T-helper 2 cell treated with Interferon-gamma antibody and Interleukin-4, amounts not matched to agents 100 ng/mL and 5 ng/mL, for 36 hours (primary cell): ENCODE measurements at regions not wholly inside any gene's neighbourhood (a gene's known extent, or its start where the extent isn't known, plus 50 kb on each side); places are given as distances from the start of the nearest gene placed in this dataset.

Experiments
- intact Hi-C: fragments of 100-400 bp; cut with micrococcal nuclease; formaldehyde crosslinking; loops from one replicate; pipeline ENCODE4 v1.15.1; 2023

- intact Hi-C loops = no loop called here
Observed at GRCh38 chr18:76130845-76131244, 364.2 kb downstream of the ZNF516 start.

DNA sequence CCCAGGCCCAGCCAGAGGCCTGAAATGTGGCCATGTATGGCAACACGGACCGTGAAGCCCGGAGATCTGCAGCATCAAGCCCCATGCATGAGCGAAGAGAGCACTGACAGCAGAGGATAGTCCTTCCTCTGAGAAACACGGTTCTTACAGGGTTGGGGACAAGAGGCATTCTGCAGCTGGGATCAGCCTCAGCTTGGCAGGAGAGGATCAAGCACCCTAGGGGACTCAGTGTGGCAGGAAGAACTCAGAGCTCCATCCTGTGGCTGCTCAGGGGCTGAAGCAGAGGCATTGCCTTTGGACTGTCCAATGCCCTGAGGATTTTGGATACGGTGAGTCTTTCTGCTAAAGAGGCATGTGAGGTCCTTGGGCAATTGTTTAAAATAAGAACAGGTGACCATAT is 368.7 kb downstream of the ZNF516 start:
- intact Hi-C loops = no loop called here

DNA sequence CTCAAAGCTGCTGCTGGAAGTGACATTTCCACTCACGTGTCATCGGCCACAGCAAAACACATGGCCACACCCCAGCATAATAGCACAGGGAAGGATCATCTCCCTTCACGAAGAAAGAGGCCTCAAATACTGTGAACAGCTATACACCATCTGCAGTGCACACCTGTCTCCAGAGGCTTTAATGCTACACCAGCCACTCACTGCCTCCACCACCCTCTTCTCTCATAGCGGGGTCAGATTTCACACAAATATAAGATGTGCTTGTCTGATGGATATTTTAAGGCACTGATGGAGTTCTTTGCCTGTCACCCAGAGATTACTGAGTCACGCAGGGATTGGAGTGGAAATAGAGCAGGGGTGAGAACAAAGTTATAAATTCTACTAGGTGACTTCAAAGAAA is 374.0 kb downstream of the ZNF516 start:
- intact Hi-C loops = no loop called here

DNA sequence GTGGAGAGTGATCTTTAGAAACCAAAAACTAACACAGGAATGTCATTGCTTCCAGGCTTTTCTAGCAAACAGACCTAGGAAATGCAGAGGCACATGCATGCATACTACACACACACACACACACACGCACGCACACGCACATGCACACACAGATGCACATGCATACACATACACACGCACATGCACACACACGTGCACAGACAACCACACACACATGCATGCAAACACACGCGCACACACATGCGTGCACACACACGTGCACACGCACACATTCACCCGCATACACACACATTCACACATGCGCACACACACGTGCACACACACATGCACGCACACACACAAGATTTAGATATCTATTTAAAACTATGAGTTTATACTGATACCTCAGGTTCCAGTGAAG is 379.5 kb downstream of the ZNF516 start:
- intact Hi-C loops = no loop called here

DNA sequence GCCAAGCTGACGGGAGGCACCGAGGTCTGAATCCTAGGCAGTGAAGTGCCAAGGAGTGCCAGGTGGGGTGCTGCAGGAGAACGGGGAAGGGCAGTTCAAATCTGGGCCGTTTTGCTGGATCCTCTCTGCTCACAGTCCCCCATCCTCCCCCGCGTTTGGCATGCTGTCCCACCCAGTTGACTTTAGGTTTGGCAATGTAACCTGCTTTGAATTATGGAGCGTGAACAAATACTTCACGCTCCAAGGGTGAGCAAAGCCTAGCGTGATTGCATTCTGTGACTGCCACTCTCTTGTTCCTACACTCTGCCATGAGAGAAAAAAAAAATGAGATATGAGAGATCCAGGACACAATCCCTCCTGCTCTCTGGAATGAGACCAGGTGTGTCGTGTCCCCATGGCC is 381.9 kb downstream of the ZNF516 start:
- intact Hi-C loops = no loop called here

- intact Hi-C loops = no loop called here
Observed at GRCh38 chr18:76102626-76103025, 392.4 kb downstream of the ZNF516 start.

DNA sequence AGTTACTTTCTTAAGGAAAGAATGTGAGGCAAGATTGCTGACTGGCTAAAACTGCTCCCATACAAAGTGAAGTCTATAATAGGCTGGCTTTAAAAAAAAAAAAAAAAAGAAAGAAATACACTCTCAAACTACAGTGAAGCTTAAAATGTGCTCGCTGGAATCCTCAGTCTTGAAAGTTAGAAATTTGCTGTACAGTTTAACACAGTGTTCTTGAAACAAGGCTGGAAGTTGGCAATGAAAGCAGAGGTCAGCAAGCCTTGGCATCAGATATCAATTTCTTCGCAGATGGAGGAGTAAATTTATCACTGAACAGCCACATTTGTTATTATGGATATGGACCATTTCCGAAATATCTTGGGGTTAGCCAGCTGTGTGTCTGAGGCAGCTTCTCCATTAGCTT is 392.9 kb downstream of the ZNF516 start:
- intact Hi-C loops = no loop called here

- intact Hi-C loops = no loop called here
Observed at GRCh38 chr18:76099931-76100457, 395.0 kb downstream of the ZNF516 start.

DNA sequence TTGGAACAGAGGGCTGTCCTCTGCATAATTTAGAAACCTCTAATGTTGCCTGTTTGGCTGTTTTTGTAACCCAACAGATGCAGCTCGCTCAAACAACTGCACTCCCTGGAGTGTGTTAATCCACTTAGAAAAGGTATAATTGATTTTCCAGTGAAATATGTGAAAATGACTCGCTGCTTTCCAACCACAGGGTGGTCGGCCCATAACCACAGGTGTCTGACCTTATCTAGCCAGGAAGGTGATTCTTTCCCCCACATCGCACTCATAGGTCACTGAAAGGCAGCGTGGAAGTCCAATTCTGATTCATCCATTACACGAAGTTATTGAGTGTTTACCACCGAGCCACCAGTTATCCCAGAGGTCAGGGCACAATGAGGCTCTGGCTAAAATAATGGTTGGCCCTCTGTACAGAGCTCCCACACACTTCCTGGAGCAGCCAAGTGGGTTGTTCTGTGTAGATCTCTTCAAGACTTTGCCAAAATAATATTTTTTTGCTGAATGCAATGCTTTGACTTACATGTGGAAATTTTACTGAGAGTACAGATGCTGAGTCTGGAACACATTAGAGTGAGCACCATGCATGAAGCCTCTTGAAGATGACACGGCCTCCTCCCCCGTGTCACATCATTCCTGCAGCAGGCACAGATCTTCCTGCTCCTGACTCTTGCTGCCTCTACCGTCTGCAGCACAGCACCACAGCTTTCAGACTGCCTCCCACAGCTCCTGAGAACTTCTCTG is 396.2 kb downstream of the ZNF516 start:
- intact Hi-C loops = no loop called here

DNA sequence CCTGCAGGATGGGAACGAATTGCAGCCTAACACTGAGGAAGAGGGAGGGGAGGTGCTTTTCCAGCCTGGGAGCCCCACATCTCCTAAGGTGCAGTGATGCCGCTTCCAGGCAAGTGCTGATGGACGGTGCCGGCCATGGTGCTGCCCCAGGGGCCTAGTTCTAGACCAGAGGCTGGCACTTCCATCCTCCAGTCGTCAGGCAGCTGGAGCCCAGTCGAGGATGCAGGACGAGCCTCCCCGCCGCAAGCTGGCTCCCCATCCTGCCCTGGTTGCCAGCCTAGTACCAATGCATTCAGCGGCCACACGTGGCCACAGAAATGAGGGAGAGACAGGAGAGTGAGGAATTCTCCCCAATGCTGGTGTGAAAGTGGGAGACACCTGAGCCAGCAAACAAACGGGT is 413.5 kb downstream of the ZNF516 start:
- intact Hi-C loops = no loop called here

DNA sequence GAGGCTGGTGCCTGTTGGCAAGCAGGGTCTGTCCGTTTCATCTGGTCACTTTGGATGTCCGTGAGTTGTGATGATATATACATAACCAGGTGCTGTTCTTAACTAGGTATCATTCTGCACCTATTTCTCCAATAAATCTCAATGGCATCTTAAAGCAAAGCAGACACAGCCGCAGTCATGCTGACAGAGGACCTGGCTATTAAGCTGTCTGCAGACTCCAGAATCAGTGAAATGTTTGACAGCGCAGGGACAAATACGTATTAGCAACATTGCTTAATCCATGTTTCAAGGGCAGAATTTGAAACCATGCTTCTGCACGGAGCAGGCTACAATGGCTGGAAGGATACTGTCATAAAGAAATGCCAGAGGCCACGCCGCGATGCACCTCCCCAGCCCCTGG is 414.6 kb downstream of the ZNF516 start:
- intact Hi-C loops = no loop called here

DNA sequence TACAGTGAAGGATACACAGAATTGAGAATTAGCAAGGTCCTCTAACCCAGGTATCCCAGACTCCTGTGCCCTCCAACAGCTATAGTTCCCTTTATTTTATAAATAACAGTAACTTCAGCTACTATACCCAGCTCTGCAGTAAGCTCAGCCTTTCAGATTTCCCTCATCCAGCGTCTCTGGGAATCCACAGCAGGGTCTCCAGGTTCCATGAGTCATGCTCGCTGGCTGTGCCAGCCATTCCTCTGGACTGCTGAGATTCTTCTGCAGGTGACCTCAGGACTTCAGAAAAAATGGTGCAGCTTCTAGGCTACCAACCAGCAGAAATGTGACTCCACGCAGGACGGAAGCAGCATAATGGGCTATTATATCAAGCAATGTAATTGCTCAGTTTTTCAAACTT is 419.3 kb downstream of the ZNF516 start:
- intact Hi-C loops = no loop called here

DNA sequence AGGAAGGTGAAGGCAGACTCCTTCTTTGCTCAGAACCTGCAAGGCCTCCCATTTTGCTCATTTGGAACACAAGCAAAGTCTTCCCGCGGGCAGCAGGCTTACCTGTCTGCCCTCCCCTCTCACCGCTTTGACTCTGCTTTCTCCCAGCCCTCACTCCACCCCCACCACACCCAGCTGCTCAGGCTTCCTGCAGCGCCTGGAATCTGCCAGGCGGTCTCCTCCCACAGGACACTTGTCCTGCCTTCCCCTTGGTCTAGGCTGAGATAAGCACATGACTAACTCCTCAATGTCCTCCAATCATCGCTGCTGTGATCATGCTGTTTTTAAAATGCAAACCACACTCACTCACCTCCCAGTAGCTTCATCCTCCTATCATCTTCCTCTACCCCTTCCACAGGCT is 430.0 kb downstream of the ZNF516 start:
- intact Hi-C loops = no loop called here

GRCh38 chr18:76058146-76058545 is 436.9 kb downstream of the ZNF516 start:
- intact Hi-C loops = no loop called here

DNA sequence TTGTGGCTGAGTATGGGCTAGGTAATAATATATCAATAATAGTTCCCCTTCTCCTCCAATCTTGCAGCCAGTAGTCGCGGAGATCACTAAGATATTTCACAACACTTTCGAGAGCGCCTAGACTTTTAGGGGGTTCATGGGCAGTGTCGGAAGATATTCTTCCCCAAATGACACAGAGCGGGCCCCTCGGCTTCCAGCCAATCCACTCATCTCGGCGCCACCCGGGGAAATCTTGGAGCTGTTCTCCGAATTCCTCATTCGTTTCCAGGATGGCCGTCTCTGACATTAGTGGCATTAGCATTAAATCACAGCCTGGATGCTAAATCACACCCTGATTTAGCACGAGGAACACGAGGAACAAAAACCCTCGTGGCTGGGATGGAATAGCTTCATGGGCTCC is 437.7 kb downstream of the ZNF516 start:
- intact Hi-C loops = no loop called here

DNA sequence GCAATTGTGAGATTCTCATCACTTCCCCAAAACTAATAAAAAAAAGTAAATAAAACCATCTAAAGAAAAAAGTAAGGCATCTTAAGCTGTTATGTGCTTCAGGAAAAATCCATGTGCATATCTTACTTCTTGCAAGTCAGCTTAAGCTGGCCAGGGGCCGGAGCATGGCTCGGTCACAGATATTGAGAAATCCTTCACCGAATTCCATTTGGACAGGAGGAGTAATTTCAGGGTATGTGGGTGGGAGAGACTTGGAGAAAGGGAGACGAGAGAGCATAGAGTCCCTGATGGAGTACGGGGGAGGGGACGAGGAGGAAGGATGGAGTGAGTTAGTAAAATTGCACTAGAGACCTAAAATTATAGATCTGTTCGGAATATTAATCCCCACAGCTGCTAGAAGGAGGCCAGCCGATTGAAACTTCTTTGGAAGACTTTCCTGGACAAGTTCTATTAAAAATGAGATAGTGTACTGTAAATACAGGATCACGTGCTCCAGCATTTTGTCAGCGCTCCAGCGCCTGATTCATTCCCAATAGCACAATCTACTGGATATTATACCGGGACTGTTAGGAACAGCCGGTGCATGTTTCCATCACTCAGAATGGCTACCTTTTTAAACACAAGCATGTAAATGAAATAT is 438.5 kb downstream of the ZNF516 start:
- intact Hi-C loops = no loop called here

GRCh38 chr18:76055578-76055977 is 439.5 kb downstream of the ZNF516 start:
- intact Hi-C loops = no loop called here

- intact Hi-C loops = no loop called here
Observed at GRCh38 chr18:76055025-76055424, 440.0 kb downstream of the ZNF516 start.

- intact Hi-C loops = no loop called here
Observed at GRCh38 chr18:76054156-76054555, 440.9 kb downstream of the ZNF516 start.

- intact Hi-C loops = no loop called here
Observed at GRCh38 chr18:76053551-76053950, 441.5 kb downstream of the ZNF516 start.

GRCh38 chr18:76052227-76052595 is 442.8 kb downstream of the ZNF516 start:
- intact Hi-C loops = no loop called here

GRCh38 chr18:76051396-76052226 is 443.4 kb downstream of the ZNF516 start:
- intact Hi-C loops = no loop called here
